Activated CD8-positive, alpha-beta memory T cell treated with anti-CD3 and anti-CD28 coated beads, Interleukin-2, amount 50 U/mL, for 48 hours (primary cell): ENCODE measurements at regions not wholly inside any gene's neighbourhood (a gene's known extent, or its start where the extent isn't known, plus 50 kb on each side); places are given as distances from the start of the nearest gene placed in this dataset.

Experiments used
- DNase-seq: peaks from one replicate; pipeline ENCODE4 v3.0.0-alpha.2; 2020

GRCh38 chr1:187454010-187454409 is 625.3 kb downstream of the PLA2G4A start:
- no peak for DNase-seq

- no peak for DNase-seq
Observed at GRCh38 chr1:187456446-187456845, 627.7 kb downstream of the PLA2G4A start.

GRCh38 chr1:187460093-187460492 is 631.3 kb downstream of the PLA2G4A start:
- no peak for DNase-seq

GRCh38 chr1:187464320-187464719 is 635.6 kb downstream of the PLA2G4A start:
- no peak for DNase-seq

GRCh38 chr1:187465441-187465840 is 636.7 kb downstream of the PLA2G4A start:
- no peak for DNase-seq

- no peak for DNase-seq
Observed at GRCh38 chr1:187469836-187470235, 641.1 kb downstream of the PLA2G4A start.

GRCh38 chr1:187471555-187471954 is 642.8 kb downstream of the PLA2G4A start:
- DNase-seq: no peak

- DNase-seq: no peak
Observed at GRCh38 chr1:187474336-187474735, 645.6 kb downstream of the PLA2G4A start.

- no peak for DNase-seq
Observed at GRCh38 chr1:187476671-187477070, 647.9 kb downstream of the PLA2G4A start.

- DNase-seq: no peak
Observed at GRCh38 chr1:187477103-187477502, 648.4 kb downstream of the PLA2G4A start.

- DNase-seq: no peak
Observed at GRCh38 chr1:187477535-187477934, 648.8 kb downstream of the PLA2G4A start.

- no peak for DNase-seq
Observed at GRCh38 chr1:187481581-187482148, 652.9 kb downstream of the PLA2G4A start.

GRCh38 chr1:187490266-187490665 is 661.5 kb downstream of the PLA2G4A start:
- no peak for DNase-seq

GRCh38 chr1:187491082-187491720 is 662.5 kb downstream of the PLA2G4A start:
- no peak for DNase-seq

- DNase-seq: no peak
Observed at GRCh38 chr1:187498028-187498427, 669.3 kb downstream of the PLA2G4A start.

- DNase-seq: no peak
Observed at GRCh38 chr1:187504779-187505178, 676.0 kb downstream of the PLA2G4A start.

GRCh38 chr1:187509091-187509490 is 680.3 kb downstream of the PLA2G4A start:
- no peak for DNase-seq

- DNase-seq: no peak
Observed at GRCh38 chr1:187513190-187513589, 684.4 kb downstream of the PLA2G4A start.

GRCh38 chr1:187514110-187514509 is 685.4 kb downstream of the PLA2G4A start:
- DNase-seq: no peak

- no peak for DNase-seq
Observed at GRCh38 chr1:187516874-187517273, 688.1 kb downstream of the PLA2G4A start.

GRCh38 chr1:187517546-187517945 is 688.8 kb downstream of the PLA2G4A start:
- DNase-seq: no peak

GRCh38 chr1:187527346-187527745 is 698.6 kb downstream of the PLA2G4A start:
- DNase-seq: no peak

- no peak for DNase-seq
Observed at GRCh38 chr1:187537936-187538335, 709.2 kb downstream of the PLA2G4A start.

GRCh38 chr1:187549540-187549939 is 720.8 kb downstream of the PLA2G4A start:
- DNase-seq: no peak

GRCh38 chr1:187551061-187551460 is 722.3 kb downstream of the PLA2G4A start:
- no peak for DNase-seq
